HEK293 (cell line): ENCODE measurements at regions not wholly inside any gene's neighbourhood (a gene's known extent, or its start where the extent isn't known, plus 50 kb on each side); places are given as distances from the start of the nearest gene placed in this dataset.
A peak's percentile ranks its signal among the peaks of the same experiment; 100 is the strongest.

Experiments used
- CTCF ChIA-PET: fragments of 350-600 bp; formaldehyde crosslinking; extraction: SDS; loops from one replicate; lab custom pipeline; 2021; ENCODE audit warnings: antibody characterized with exemption; lab: Yijun Ruan, JAX
- POLR2A ChIA-PET: fragments of 300-600 bp; formaldehyde crosslinking; extraction: SDS; loops from one replicate; lab custom pipeline; 2020; ENCODE audit warnings: antibody characterized with exemption, inconsistent platforms; lab: Yijun Ruan, JAX
- H3K27ac ChIP-seq: fragments of 200-500 bp; sonication (Bioruptor generic); 2 replicates; pipeline ENCODE4 v1.5.1; 2014; ENCODE audit warnings: low read depth, low read length, control low read depth, inconsistent platforms; ENCODE audit errors: extremely low read depth
- H3K36me3 ChIP-seq, 2 experiments: fragments of 200-500 bp in 1 of 2; sonication (Bioruptor generic) in 1 of 2; 1 replicate in 1 of 2; 2 replicates in 1 of 2; pipeline ENCODE4 v1.5.1; 2014 to 2017; ENCODE audit warnings: inconsistent platforms in 2 of 2, low read length in 2 of 2; ENCODE audit not compliant: control insufficient read depth in 2 of 2, insufficient read depth in 1 of 2
- H3K4me1 ChIP-seq: fragments of 200-500 bp; sonication (Bioruptor generic); 2 replicates; pipeline ENCODE4 v1.5.1; 2014; ENCODE audit warnings: mild to moderate bottlenecking, low read length, inconsistent platforms; ENCODE audit not compliant: control insufficient read depth, insufficient read depth
- H3K4me3 ChIP-seq: 2 replicates; pipeline ENCODE4 v1.5.1; 2011; ENCODE audit warnings: low read depth, mild to moderate bottlenecking, control low read depth, low read length, moderate library complexity
- H3K9me3 ChIP-seq: fragments of 200-500 bp; sonication (Bioruptor generic); 2 replicates; pipeline ENCODE4 v1.5.1; 2014; ENCODE audit warnings: low read depth, low read length, inconsistent platforms; ENCODE audit not compliant: control insufficient read depth, insufficient read depth
- GLI2 ChIP-seq: fragments of 450-650 bp; formaldehyde crosslinking; IDR thresholded peaks from 2 replicates; pipeline ENCODE4; 2017; ENCODE audit warnings: missing biosample characterization, missing genetic modification characterization, low read depth, borderline replicate concordance
- KLF7 ChIP-seq: fragments of 450-650 bp; formaldehyde crosslinking; IDR thresholded peaks from 2 replicates; pipeline ENCODE4 v1.5.1; 2016; ENCODE audit warnings: missing biosample characterization, missing genetic modification characterization, borderline replicate concordance
- SP2 ChIP-seq: fragments of 450-650 bp; formaldehyde crosslinking; IDR thresholded peaks from 2 replicates; pipeline ENCODE4 v1.5.1; 2016; ENCODE audit warnings: missing biosample characterization, missing genetic modification characterization
- SP3 ChIP-seq: fragments of 450-650 bp; formaldehyde crosslinking; IDR thresholded peaks from 2 replicates; pipeline ENCODE4 v1.5.1; 2016; ENCODE audit warnings: missing biosample characterization, missing genetic modification characterization
- SP7 ChIP-seq: fragments of 450-650 bp; formaldehyde crosslinking; IDR thresholded peaks from 2 replicates; pipeline ENCODE4 v1.5.1; 2016; ENCODE audit warnings: missing biosample characterization, missing genetic modification characterization
- ZBTB11 ChIP-seq: fragments of 450-650 bp; formaldehyde crosslinking; conservative IDR thresholded peaks from 2 replicates; pipeline ENCODE4 v1.5.1; 2016; ENCODE audit warnings: low read depth, missing biosample characterization, missing genetic modification characterization
- ZBTB20 ChIP-seq: fragments of 450-650 bp; formaldehyde crosslinking; IDR thresholded peaks from 2 replicates; pipeline ENCODE4 v1.5.1; 2016; ENCODE audit warnings: missing biosample characterization, missing genetic modification characterization
- ZNF132 ChIP-seq: fragments of 450-650 bp; formaldehyde crosslinking; IDR thresholded peaks from 2 replicates; pipeline ENCODE4 v1.5.1; 2017; ENCODE audit warnings: missing biosample characterization, missing genetic modification characterization, borderline replicate concordance
- ZNF157 ChIP-seq: fragments of 450-650 bp; formaldehyde crosslinking; IDR thresholded peaks from 2 replicates; pipeline ENCODE4 v1.5.1; 2016; ENCODE audit warnings: missing biosample characterization, missing genetic modification characterization
- ZNF202 ChIP-seq: fragments of 450-650 bp; formaldehyde crosslinking; IDR thresholded peaks from 2 replicates; pipeline ENCODE4 v1.5.1; 2016; ENCODE audit warnings: missing biosample characterization, missing genetic modification characterization, borderline replicate concordance
- ZNF292 ChIP-seq: fragments of 450-650 bp; formaldehyde crosslinking; IDR thresholded peaks from 2 replicates; pipeline ENCODE4 v1.5.1; 2016; ENCODE audit warnings: low read depth, missing biosample characterization, missing genetic modification characterization, borderline replicate concordance
- ZNF354C ChIP-seq: fragments of 450-650 bp; formaldehyde crosslinking; IDR thresholded peaks from 2 replicates; pipeline ENCODE4 v1.5.1; 2016; ENCODE audit warnings: missing biosample characterization, missing genetic modification characterization, low read depth, borderline replicate concordance
- ZNF426 ChIP-seq: fragments of 450-650 bp; formaldehyde crosslinking; IDR thresholded peaks from 2 replicates; pipeline ENCODE4 v1.5.1; 2017; ENCODE audit warnings: missing biosample characterization, missing genetic modification characterization, mild to moderate bottlenecking, inconsistent platforms, moderate library complexity
- ZNF433 ChIP-seq: fragments of 450-650 bp; formaldehyde crosslinking; IDR thresholded peaks from 2 replicates; pipeline ENCODE4 v1.5.1; 2016; ENCODE audit warnings: missing biosample characterization, missing genetic modification characterization, low read depth
- ZNF488 ChIP-seq: fragments of 450-650 bp; formaldehyde crosslinking; IDR thresholded peaks from 2 replicates; pipeline ENCODE4 v1.5.1; 2016; ENCODE audit warnings: missing biosample characterization, missing genetic modification characterization
- ZNF501 ChIP-seq: fragments of 450-650 bp; formaldehyde crosslinking; IDR thresholded peaks from 2 replicates; pipeline ENCODE4 v1.5.1; 2016; ENCODE audit warnings: missing biosample characterization, missing genetic modification characterization
- ZNF521 ChIP-seq: fragments of 450-650 bp; formaldehyde crosslinking; IDR thresholded peaks from 2 replicates; pipeline ENCODE4 v1.5.1; 2017; ENCODE audit warnings: missing biosample characterization, mild to moderate bottlenecking, missing genetic modification characterization
- ZNF548 ChIP-seq: fragments of 450-650 bp; formaldehyde crosslinking; IDR thresholded peaks from 2 replicates; pipeline ENCODE4 v1.5.1; 2016; ENCODE audit warnings: missing biosample characterization, missing genetic modification characterization
- ZNF596 ChIP-seq: fragments of 450-650 bp; IDR thresholded peaks from 2 replicates; pipeline ENCODE4 v1.5.0; 2018; ENCODE audit warnings: missing biosample characterization, mild to moderate bottlenecking, missing genetic modification characterization, moderate library complexity
- ZNF626 ChIP-seq: fragments of 450-650 bp; sonication (Bioruptor Pico); formaldehyde crosslinking; IDR thresholded peaks from 2 replicates; pipeline ENCODE4 v1.5.1; 2018; ENCODE audit warnings: missing biosample characterization, missing genetic modification characterization, inconsistent platforms
- ZNF629 ChIP-seq: fragments of 450-650 bp; formaldehyde crosslinking; IDR thresholded peaks from 2 replicates; pipeline ENCODE4 v1.5.1; 2017; ENCODE audit warnings: missing biosample characterization, missing genetic modification characterization
- ZNF654 ChIP-seq: fragments of 450-650 bp; formaldehyde crosslinking; IDR thresholded peaks from 2 replicates; pipeline ENCODE4 v1.5.1; 2016; ENCODE audit warnings: low read depth, missing biosample characterization, missing genetic modification characterization
- ZNF660 ChIP-seq: fragments of 450-650 bp; IDR thresholded peaks from 2 replicates; pipeline ENCODE4 v1.5.1; 2018; ENCODE audit warnings: missing biosample characterization, mild to moderate bottlenecking, missing genetic modification characterization
- ZNF768 ChIP-seq: fragments of 450-650 bp; formaldehyde crosslinking; IDR thresholded peaks from 2 replicates; pipeline ENCODE4 v1.5.1; 2018; ENCODE audit warnings: missing biosample characterization, mild to moderate bottlenecking, missing genetic modification characterization
- ZSCAN4 ChIP-seq: fragments of 450-650 bp; formaldehyde crosslinking; IDR thresholded peaks from 2 replicates; pipeline ENCODE4 v1.5.1; 2017; ENCODE audit warnings: missing biosample characterization, missing genetic modification characterization
- ZXDB ChIP-seq: fragments of 450-650 bp; formaldehyde crosslinking; IDR thresholded peaks from 2 replicates; pipeline ENCODE4 v1.5.1; 2016; ENCODE audit warnings: missing biosample characterization, missing genetic modification characterization

- POLR2A ChIA-PET = no interaction called here
- no peaks in the 10 kb centered on the region for H3K4me1 ChIP-seq
- no peak for TF ChIP-seq ZNF157 (tag by site-specific recombination)
These were observed 218.4 kb downstream of the B3GLCT start for GRCh38 chr13:31418186-31418585.

GRCh38 chr13:31421756-31422155, 222.0 kb downstream of the B3GLCT start:
- Histone ChIP-seq H3K36me3 (no peaks in the 10 kb centered on the region), H3K27ac (no peak overlapping the region), H3K9me3 (no peaks in the 10 kb centered on the region)
- CTCF ChIA-PET = interaction anchor here (1.0 kb wide), 1 partner anchor 377 kb away, joined by 3 read pairs; no protein-coding TSS in a partner anchor
- TF ChIP-seq ZNF426 (tag by site-specific recombination) = no peak
- no peak for TF ChIP-seq SP2
- TF ChIP-seq ZNF292 = no peak
- TF ChIP-seq ZNF354C (tag by site-specific recombination) = no peak
- no peak for TF ChIP-seq ZBTB11 (tag by site-specific recombination)
- TF ChIP-seq ZNF629 (tag by site-specific recombination) = no peak
- no peak for TF ChIP-seq ZNF202 (tag by site-specific recombination)
- TF ChIP-seq ZSCAN4 (tag by site-specific recombination) = no peak
- TF ChIP-seq ZNF433 (tag by site-specific recombination) = no peak
- no peak for TF ChIP-seq ZBTB20 (tag by site-specific recombination)
- TF ChIP-seq ZNF501 (tag by site-specific recombination) = no peak
- no peak for TF ChIP-seq ZNF626 (tag by site-specific recombination)
- TF ChIP-seq ZNF132 (tag by site-specific recombination) = no peak
- no peak for TF ChIP-seq ZXDB (tag by site-specific recombination)
- no peak for TF ChIP-seq ZNF596 (tag by site-specific recombination)
- TF ChIP-seq, all 188 proteins: peak for 0
- H3K4me3 ChIP-seq = no peak overlapping the region
- POLR2A ChIA-PET = no interaction called here
- no peaks in the 10 kb centered on the region for H3K4me1 ChIP-seq

More at GRCh38 chr13:31418186-31418585, 218.4 kb downstream of the B3GLCT start:
- Histone ChIP-seq H3K4me3 (no peak overlapping the region), H3K27ac (no peak overlapping the region), H3K36me3 (no peaks in the 10 kb centered on the region), H3K9me3 (no peaks in the 10 kb centered on the region)
- CTCF ChIA-PET = no interaction called here

GRCh38 chr13:31424130-31424729, 224.5 kb downstream of the B3GLCT start:
- CTCF ChIA-PET = interaction anchor here (0.6 to 5.8 kb wide), 25 partner anchors 9 to 1773 kb away, joined by 3 to 84 read pairs (median 3); no protein-coding TSS in a partner anchor
- TF ChIP-seq ZNF768 (tag by site-specific recombination) = 0 out of 2 replicates have a peak, but pooled peaks have one; percentile 38
- TF ChIP-seq ZNF548 (tag by site-specific recombination) = no peak
- peak; percentile 88 for TF ChIP-seq ZNF654 (tag by site-specific recombination)
- no peak for TF ChIP-seq KLF7 (tag by site-specific recombination)
- TF ChIP-seq GLI2 (tag by site-specific recombination) = no peak
- no peak for TF ChIP-seq SP7
- TF ChIP-seq ZNF521 = no peak
- TF ChIP-seq ZNF660 (tag by site-specific recombination) = peak; percentile 98
- TF ChIP-seq ZNF488 (tag by site-specific recombination) = no peak
- no peak for TF ChIP-seq SP3

More at GRCh38 chr13:31424130-31424729, 224.5 kb downstream of the B3GLCT start:
- H3K4me1 ChIP-seq = no peaks in the 10 kb centered on the region
- H3K4me3 ChIP-seq = no peak overlapping the region
- no peaks in the 10 kb centered on the region for H3K9me3 ChIP-seq
- H3K36me3 ChIP-seq = no peaks in the 10 kb centered on the region
- no peak overlapping the region for H3K27ac ChIP-seq
- POLR2A ChIA-PET = interaction anchor here (0.7 kb wide), 1 partner anchor 30 kb away, joined by 4 read pairs; no protein-coding TSS in a partner anchor
